ENCODE measurements at regions not wholly inside any gene's neighbourhood (a gene's known extent, or its start where the extent isn't known, plus 50 kb on each side); places are given as distances from the start of the nearest gene placed in this dataset.
"Not testable (repeated sequence)": the region's sequence is repeated elsewhere in the genome, so short reads cannot be mapped to it uniquely, and the experiment has no call there.

- no peak for TF ChIP-seq ZBTB33 (IDR thresholded peaks at IDR 0.05)
- TF ChIP-seq CEBPB (IDR thresholded peaks at IDR 0.05; ENCODE audit: borderline replicate concordance in 1 of 2, low read depth in 2 of 2, low read length in 2 of 2), result no peak
- TF ChIP-seq RAD21 (IDR thresholded peaks at IDR 0.05; ENCODE audit: insufficient read depth, low read depth, low read length), result no peak
- no peak for TF ChIP-seq PBX3 (IDR thresholded peaks at IDR 0.05; ENCODE audit: insufficient replicate concordance, low read depth, low read length)
- no peak for TF ChIP-seq KDM1A (IDR thresholded peaks at IDR 0.05; ENCODE audit: borderline replicate concordance)
These were observed 108.4 kb upstream of the ZKSCAN2 start (continued) for GRCh38 chr16:25366078-25366477.

- H3K27me3 ChIP-seq (replicated peaks in 1 of 2; ENCODE audit: control insufficient read depth in 2 of 2, insufficient read depth in 2 of 2, low read length in 1 of 2); H3K36me3 ChIP-seq (ENCODE audit: control insufficient read depth in 2 of 2, insufficient read depth in 2 of 2, low read length in 1 of 2); SMC1A ChIA-PET (ENCODE audit: uncharacterized antibody, unreplicated experiment); POLR2A ChIA-PET; DNase-seq (ENCODE audit: low read depth, low spot score); ATAC-seq; CTCF ChIA-PET; FAIRE-seq; H3K4me3 ChIP-seq; in situ Hi-C loops (cut with MboI); BruUV-seq (replicated peaks); H3K4me1 ChIP-seq (ENCODE audit: control insufficient read depth, insufficient read depth, low read length); H3K4me2 ChIP-seq (ENCODE audit: control insufficient read depth, insufficient read depth); H3K27ac ChIP-seq (ENCODE audit: control insufficient read depth, insufficient read depth); H3K9me3 ChIP-seq (replicated peaks; ENCODE audit: control insufficient read depth, insufficient read depth, low read length); H2AFZ ChIP-seq (ENCODE audit: control insufficient read depth, low read depth, low read length); intact Hi-C loops (cut with micrococcal nuclease; ENCODE audit: unreplicated experiment); H3K79me2 ChIP-seq (ENCODE audit: control insufficient read depth, insufficient read depth, low read length); H3K9ac ChIP-seq (ENCODE audit: control insufficient read depth, insufficient read depth, low read length); H4K20me1 ChIP-seq (ENCODE audit: control insufficient read depth, insufficient read depth); RAD21 ChIA-PET (ENCODE audit: unreplicated experiment): not testable (repeated sequence)
- 33% methylated on average over 8 of the region's 8 CpGs for WGBS (ENCODE audit: insufficient coverage, insufficient replicate concordance, low lambda C conversion rate, missing lambda C conversion rate)
These were observed 101.9 kb upstream of the ZKSCAN2 start for GRCh38 chr16:25359516-25359915.

Data from GM12878 (cell line).